Activated T-cell treated with anti-CD3 and anti-CD28 coated beads for 48 hours (primary cell): ENCODE measurements at regions not wholly inside any gene's neighbourhood (a gene's known extent, or its start where the extent isn't known, plus 50 kb on each side); places are given as distances from the start of the nearest gene placed in this dataset.
"Not testable (repeated sequence)": the region's sequence is repeated elsewhere in the genome, so short reads cannot be mapped to it uniquely, and the experiment has no call there.

ENCODE experiments used
- DNase-seq: peaks from one replicate; pipeline ENCODE4 v3.0.0-alpha.2; 2020; ENCODE audit warnings: low read depth

DNA sequence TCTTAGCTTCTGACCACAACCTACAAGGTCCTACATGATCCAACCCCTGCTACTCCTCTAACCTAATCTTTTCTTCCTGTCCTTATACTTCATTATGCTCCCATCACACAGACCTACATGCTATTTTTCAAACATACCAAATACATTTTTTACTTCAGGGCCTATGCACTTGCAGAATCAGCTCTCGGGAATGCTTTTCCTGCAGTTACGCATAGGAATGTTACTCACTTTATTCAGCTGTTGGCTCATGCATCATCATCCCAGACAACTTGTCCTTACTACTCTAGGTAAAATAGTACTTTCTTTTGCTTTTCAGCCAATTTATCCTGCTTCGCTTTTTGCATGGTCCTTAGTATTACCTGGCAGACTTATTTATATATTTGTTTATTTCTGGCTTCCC lies 105.6 kb downstream of the OXSM start:
- DNase-seq, result no peak

DNA sequence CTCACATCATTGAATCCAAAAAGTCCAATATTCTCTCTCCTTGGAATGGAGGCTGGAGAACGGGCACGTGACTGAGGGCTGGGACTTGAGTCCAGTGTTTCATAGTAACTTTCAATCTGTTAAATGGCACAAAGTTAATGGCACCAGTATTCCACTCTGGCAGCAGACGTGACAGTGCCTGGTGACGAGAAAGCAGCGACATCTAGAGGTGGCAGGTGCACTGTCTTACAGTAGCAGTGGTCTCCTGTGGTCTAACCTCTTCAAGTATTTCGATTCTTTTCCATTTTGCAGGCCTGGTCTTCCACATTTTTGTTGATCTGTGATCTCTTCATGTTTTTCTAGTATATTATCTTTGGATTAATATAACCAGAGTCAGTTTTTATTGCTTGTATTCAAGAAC lies 107.1 kb downstream of the OXSM start:
- peak; percentile 2 for DNase-seq

DNA sequence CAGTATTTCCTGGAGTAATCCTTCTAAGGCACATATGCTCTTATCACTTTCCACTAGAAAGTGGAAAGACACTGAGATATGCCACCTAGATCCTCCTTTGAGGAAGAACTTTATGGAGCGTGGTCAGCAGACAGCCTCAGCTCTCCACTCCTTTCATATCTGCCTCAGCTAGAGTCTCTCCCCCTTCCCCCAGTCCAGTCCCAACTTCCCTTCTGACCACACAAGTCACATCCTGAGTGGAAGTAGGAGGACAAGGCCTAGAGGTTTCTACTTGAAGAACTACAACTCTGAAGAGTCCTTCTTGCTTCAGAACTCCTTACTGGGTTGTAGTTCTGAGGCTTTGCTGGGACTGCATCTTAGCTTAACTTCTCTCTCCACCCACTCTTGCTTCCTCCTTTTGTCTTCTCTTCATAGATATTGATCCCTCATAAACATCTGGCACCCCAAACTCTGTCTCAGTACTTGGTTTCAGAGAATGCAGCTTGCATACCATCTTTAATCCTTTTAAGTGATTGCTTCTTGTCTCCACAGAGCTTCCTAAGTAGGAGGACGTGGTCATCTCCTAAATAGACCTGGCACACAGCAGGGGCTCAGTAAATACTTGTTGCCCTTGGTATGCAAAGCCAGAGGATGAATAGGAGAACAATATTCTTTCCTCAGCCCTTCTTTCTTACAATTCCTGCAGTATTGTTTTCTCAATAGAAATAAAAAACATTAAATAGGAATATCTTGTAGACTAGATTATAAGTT lies 109.6 kb downstream of the OXSM start:
- DNase-seq, result no peak

DNA sequence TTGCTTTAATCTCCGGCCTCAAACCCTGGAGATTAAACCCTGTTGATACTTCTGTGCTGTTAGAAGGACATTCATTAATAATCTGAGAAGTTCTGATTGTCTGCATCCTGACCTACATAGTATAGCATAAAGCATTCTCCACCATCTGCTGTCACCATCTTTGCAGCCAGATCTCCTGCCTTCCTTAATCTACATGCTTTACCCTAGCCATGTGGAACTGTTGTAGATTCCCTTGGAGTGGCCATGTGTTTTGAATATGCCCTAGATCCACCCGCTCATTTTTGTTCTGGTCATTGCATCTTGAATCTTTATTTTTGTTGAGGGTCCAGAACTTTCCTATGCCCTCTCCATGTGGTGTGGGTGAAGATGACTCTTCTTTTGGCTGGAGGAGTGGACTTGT lies 110.3 kb downstream of the OXSM start:
- DNase-seq, result no peak

DNA sequence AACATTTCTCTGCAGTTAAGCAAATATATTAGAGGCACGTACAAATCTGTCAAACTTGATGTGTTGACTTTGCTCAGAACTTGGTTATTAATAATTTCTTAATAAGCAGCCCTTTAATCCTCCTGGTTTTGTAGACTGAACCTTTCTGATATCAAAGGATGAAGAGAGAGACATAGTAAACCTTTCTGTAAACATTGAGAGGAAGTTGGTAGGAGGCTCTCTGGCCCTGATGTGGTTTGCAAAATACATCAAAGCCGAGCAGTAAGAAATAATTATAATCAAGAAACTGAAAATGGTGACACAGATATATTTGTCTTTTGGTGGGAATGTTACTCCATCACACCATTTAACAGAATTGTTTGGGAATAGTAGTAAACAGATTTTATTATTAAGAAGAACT lies 111.9 kb downstream of the OXSM start:
- no peak for DNase-seq

DNA sequence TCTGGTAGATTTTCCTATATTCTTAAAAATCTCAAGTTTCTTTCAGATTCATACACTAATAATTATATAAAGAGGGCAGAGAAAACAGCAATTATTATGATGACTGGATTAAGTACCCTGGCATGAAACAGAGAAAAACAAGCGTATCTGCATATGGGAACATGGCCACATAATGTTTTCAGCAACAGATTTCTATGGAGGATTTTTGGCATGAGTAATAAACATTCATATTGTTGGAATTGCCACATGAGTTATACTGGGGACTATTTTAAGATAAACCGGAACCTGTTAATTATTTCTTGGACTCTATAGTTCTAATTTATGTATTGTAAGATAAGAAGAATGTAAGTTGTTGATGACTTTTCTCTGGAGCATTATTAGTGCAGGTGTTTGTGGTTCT lies 112.7 kb downstream of the OXSM start:
- no peak for DNase-seq

DNA sequence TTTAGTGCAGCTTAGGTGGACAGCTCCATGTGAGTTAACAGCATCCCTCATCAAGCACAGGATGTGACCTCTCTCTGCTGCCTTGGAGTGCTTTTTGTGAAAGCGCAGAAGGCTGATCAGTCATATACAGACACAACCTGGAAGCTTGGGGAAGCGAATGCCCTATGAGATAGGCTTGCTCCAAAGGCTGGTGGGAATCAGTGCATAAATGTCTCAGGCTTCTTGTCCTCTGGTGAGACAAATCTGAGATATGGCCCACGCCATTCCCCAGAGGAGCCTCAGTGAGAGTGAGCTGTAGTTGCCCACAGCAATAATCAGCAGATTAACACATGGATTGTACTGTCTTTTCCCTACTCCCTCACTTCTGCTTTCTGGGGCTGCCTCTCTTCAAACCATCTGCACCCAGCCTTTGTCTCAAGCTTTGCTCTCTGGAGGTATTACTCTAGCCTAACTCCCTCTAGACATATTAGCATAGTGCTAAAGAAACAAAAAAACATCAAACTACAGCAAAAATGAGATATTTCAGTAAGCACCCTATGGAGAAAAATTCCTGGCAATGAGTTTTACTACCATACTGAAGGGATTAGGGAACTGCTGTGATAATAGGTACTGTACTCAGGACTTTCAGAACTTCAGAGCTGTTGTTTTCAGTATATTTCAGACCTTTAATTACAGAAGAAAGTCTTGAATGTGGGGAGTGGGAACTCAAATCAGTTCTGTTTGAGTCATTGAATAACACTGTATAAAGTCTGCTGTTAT lies 113.7 kb downstream of the OXSM start:
- DNase-seq, result no peak

DNA sequence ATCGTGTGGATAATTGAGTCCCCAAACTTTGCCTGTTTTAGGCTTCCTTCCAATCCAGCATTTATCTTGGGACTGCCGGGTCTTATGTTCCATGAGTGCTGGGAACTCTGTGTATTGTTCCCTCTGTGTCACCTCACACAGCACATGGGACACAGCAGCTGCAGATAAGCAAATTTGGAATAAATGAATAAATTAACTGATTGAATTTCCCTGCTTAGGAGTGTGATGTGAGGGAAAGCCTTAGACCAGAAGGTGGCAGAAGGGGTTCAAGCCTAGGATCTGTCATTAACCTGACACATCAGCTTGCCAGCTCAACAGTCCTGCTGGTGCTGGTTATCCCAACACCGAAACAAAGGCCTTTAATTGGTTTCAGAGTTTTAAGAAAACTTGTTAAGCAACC lies 114.3 kb downstream of the OXSM start:
- DNase-seq, result no peak

DNA sequence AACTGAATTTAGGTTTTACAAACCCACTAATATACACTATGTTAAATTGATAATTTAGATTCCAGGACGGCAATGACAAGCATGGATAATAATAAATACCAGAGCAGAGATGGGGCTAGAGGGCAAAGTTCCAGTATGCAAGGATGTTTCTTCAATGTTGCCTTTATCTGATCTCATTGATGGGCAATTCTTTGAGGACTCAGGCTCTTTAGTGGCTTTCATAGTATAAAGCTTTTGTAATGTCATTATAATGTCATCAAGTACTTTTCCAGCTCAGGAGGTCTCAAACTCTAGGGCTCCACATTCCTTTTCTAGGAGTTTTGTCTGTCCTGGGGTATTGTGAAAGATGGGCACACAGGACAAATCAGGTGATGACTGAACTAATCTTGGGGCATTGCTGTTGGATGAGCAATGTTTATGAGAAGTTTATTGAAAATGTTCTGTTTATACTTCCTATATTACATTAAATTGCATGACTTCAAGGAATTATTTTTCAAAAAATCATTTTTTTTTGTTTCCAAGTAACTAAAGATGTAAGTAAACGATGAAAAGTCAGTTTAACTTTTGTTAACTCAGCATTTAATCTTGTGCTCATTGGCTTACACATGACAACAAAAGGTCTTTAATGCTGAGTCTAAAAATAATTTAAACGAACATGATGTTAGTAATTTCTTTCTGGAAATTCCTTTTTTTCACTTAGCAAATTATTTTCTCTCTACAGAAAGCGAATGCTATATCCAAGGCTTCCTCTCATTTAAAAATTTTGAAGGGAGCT lies 116.4 kb downstream of the OXSM start:
- DNase-seq, result no peak

DNA sequence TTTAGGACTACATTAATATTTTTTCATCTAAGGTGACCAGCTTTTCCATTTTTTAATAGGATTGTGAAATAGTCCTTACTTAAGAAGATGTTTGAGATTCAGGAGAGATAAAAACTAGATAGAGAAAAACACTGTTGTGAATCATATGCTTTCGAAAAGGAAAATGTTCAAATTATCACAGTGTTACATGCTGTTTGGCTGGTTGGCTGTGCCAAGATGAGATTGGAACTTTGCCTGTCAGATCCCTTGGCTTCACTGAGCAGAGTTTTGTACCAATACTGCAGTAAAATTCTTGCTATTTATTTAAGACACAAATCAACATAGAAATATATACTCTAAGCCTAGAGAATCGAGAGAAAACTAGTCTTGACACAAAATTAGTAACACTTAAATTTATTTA lies 117.2 kb downstream of the OXSM start:
- no peak for DNase-seq

DNA sequence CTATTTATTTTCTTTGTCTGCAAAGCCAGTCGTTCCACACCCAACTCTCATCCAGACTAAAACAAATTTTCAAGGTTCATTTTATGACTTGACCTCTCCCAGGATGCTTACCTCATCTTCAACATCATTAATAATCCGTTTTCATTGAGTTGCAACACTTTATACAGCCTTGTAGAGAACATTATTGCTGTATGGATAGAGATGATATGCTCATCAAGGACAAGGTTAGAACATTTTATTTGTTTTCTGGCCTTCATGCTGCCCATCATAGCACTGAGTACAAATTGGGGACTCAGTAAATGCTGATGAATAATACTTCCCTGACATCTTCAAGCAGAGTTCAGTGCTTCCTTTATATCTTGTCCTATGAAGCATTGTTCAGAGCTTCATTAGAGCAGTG lies 120.2 kb downstream of the OXSM start:
- no peak for DNase-seq

DNA sequence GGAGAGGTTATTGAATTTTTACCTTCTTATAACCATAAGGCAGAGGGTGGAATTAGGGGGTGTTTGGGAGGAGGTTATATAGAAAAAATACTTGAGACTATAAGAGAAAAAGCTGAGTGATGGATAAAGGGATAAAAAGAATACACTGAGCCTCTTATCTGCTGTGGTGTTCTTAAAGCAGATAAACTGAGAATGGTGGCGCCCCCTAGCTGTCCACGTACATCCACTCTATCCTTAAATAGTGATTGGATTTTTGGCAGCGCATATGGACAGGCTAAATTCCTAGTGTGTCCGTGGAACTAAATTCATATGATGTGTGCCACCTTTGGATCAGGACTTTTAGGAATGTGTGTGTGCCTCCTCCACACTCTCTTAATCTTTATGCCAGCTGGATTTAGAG lies 121.1 kb downstream of the OXSM start:
- DNase-seq, result peak; percentile 36

DNA sequence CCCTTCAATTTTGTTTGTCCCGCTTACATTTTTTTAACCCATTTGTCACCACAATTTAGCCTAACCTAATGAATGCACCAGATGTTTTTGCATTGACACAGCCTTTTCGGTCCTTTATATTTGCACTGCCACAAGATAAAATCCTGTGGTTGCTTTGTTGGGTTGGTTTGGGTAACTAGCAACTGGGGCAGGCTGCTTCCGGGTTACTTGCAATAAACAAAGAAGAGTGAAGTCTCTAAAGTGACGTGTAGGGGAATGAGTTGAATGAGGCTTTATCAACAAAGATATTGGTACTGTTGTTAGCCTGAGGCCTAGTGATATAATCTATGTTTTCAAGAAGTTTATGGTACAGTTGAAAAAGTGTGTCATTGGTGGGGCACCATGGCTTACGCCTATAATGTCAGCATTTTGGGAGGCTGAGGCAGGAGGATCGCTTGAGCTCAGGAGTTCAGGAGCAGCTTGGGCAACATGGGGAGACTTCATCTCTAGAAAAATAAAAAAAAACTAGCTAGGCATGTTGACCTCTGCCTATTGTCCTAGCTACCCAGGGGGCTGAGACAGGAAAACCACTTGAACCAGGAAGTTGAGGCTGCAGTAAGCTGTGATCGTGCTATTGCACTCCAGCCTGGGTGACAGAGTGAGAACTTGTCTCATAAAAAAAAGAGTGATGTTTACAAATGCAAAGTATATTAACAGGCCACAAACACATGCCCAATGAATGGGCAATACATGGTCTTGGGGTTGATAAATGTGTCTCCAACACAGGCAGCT lies 121.8 kb downstream of the OXSM start:
- DNase-seq, result no peak

DNA sequence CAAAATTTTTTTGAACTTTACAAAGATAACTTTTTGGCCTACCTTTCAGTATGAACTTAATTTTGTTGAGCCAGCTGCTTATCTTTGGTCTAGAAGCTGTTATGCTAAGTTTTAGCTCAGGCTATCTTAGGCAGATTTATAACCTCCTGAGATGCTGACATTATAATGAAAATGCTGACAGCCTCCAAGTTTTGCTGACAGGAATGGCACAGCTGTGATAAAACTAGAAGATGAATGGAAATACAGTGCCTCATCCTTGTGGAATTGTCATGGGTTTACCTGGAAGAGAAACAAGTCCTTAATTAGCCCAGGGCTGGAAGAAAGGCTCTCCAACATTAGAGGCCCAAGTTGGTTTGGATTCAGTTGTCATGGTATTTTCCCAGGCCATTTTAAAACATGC lies 123.3 kb downstream of the OXSM start:
- DNase-seq, result no peak

DNA sequence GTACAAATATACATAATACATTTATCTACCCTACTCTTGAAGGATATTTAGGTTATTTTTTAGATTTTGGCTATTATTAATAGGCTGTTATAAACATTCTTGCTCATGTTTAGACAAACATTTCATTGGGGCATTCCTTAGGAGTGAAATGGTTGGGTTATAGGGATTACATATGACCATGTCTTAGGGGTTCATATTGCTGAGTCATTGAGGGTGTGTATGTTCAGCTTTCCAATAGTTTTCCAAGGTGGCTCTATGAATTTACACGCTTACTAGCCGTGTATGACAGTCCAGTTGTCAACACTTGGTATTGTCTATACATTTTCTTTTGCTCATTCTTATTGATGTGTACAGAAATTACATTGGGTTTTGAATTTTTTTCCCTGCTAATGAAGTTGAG lies 125.8 kb downstream of the OXSM start:
- no peak for DNase-seq

DNA sequence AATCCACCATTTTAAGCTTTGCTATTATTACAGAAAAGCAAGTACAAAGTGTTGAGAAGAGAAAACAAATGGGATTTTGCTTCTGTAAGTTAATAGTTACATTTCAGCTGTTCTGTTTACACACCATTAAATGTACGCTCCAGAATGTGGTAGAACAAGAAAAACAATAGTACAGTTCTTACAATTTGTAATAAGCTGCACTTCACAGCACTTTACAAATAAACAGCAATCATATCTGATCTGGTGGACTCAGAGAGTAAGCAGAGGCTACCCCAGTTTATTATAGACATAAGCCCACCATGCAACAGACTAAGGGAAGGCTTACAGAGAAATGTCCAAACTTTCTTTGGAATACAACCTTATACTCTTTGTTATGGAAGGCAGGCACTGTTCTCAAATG lies 126.4 kb downstream of the OXSM start:
- no peak for DNase-seq

DNA sequence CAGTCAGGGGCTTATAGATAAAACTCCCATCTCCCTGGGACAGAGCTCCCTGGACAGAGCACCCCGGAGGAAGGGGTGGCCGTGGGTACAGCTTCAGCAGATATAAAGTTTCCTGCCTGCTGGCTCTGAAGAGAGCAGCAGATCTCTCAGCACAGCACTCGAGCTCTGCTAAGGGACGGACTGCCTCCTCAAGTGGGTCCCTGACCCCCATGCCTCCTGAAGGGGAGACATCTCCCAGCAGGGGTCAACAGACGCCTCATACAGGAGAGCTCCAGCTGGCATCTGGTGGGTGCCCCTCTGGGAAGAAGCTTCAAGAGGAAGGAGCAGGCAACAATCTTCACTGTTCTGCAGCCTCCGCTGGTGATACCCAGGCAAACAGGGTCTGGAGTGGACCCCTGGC lies 142.1 kb downstream of the OXSM start:
- not testable (repeated sequence) for DNase-seq

DNA sequence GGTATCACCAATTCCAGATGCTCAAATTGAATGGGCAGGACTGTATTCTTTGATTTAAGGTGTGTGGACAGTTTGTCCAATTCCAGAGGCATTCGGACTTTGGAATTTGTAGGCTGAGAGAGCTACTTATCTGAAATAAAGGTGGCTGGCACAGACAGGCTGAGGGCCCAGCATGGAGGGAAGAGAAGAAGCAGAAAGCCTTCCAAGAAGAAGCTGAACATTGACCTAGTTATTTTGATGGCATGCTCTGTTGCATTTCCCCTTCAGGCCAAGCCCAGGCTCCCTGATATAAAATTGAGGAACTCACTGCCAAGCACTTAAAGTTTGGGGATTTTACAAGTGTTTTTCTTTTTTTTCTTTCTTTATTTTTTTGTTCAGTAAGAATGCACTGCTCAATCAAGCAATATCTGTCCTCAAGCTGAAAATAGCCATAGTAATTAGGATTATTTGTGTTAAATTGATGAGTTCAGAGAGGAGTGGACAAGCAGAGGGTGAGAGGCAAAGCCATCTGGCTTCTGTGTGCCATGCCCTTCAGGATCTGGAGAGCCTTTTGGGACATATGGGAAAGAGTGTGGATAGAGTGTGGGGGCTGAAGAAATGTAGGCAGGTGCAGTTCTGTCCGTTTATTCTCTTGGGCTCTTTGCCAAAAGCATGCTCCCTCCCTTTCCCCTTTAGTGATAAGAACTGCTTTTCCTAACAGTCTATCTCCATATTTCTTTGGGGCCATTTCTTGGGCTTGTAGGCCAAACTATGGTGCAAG lies 148.9 kb downstream of the OXSM start:
- no peak for DNase-seq

DNA sequence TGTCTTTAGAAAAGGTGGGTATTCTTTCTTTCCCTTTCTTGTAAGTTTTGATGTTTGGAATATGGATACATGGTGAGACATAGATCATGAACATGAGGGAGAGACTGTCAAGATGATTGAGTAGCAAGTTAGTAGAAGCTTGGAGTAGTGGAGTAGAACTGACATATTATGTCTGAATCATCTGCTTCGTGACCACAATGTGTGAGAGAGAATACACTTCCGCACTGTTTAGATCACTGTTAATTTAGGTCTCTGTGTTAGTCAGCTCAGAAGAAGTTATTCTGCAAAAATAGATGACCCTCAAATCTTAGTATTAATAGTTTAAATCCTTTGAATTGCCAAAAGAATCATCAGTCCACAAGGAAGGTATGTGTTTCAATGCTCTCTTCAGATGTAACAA lies 151.0 kb downstream of the OXSM start:
- no peak for DNase-seq

DNA sequence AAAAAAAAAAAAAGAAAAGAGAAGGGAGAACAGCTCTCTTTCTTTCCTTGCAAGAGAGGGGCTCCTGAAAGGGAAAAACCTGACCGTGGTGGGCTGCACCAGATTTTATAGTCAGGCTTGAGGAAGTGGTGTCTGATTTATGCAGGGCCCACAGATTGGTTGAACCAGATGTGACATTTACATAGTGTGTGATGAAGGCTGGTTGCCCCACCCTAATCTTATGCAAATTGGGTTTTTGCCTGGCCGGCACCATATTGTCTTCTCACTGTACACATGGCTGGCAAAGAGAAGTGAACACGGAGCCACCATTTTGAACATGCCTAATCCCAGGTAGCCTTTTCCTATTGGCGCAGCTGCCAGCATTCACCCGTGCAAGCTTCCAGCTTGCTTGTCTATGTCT lies 154.4 kb downstream of the OXSM start:
- DNase-seq, result no peak

DNA sequence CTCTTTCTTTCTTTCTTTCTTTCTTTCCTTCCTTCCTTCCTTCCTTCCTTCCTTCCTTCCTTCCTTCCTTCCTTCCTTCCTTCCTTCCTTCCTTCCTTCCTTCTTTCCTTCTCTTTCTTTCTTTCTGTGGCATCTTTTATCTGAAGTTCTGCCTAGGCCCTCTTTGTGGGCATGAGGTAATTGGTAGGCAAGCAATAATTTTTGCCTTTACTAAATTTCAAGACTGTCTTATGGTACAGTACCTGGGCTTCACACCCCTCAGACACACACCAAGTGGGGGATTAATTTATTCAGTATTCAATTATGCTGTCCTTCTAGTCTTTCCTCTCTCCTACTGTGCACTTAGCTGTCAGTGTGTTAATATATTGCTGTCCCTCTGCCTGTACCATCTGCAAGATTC lies 155.5 kb downstream of the OXSM start:
- no peak for DNase-seq

DNA sequence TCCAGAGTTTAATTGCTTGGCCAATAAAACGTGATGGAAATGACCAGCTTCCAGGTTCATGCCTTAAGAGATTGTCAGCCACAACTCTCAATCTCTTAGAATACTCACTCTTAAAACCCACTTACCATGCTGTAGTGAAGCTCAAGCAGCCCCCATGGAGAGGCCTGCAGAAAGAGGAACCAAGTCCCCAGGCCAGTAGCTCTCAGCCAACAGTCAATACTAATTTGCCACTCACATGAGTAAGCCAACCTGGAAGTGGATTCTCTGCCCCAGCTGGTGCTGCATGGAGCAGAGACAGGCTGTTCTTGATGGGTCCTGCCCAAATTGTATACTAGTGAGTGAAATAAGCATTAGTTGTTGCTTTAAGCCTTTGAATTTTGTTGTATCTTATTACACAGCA lies 155.9 kb downstream of the OXSM start:
- DNase-seq, result no peak
